Epithelial cell of esophagus (primary cell): ENCODE measurements at regions not wholly inside any gene's neighbourhood (a gene's known extent, or its start where the extent isn't known, plus 50 kb on each side); places are given as distances from the start of the nearest gene placed in this dataset.
A peak's percentile ranks its signal among the peaks of the same experiment; 100 is the strongest.

Experiments used
- DNase-seq: peaks from one replicate; pipeline ENCODE4 v3.0.0; 2010; ENCODE audit warnings: low read depth
- H3K4me3 ChIP-seq: 2 replicates; pipeline ENCODE4 v1.5.1; 2011; ENCODE audit warnings: mild to moderate bottlenecking, low read length, control low read depth
- TF ChIP-seq, protein P1 (sequence below): IDR thresholded peaks from 2 replicates; pipeline ENCODE4 v1.5.1; 2011; ENCODE audit warnings: low read depth, mild to moderate bottlenecking, low read length, control low read depth, inconsistent platforms; ENCODE audit not compliant: insufficient read depth; ENCODE audit errors: missing control alignments

DNA sequence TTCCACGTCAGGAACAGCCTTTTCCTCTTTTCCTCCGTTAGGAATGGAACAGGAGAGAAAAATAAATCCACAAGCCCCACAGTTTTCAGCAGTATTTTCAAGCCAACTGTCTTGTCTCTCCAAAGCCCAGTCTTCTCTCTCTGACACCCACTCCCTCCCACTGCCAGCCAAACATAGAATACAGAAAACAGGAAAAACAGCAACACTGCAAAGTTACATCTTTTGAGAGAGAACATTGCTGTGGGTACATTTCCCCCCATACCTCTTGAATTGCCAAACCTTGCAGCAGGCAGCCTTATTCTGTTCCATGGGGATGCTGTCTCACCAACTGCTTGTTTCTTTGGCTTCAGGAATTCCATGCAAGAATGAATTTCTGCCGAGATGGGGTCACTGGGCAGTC lies 355.7 kb upstream of the UMPS start:
- no peak overlapping the region for H3K4me3 ChIP-seq
- no peak for DNase-seq
- TF ChIP-seq, protein P1, sequence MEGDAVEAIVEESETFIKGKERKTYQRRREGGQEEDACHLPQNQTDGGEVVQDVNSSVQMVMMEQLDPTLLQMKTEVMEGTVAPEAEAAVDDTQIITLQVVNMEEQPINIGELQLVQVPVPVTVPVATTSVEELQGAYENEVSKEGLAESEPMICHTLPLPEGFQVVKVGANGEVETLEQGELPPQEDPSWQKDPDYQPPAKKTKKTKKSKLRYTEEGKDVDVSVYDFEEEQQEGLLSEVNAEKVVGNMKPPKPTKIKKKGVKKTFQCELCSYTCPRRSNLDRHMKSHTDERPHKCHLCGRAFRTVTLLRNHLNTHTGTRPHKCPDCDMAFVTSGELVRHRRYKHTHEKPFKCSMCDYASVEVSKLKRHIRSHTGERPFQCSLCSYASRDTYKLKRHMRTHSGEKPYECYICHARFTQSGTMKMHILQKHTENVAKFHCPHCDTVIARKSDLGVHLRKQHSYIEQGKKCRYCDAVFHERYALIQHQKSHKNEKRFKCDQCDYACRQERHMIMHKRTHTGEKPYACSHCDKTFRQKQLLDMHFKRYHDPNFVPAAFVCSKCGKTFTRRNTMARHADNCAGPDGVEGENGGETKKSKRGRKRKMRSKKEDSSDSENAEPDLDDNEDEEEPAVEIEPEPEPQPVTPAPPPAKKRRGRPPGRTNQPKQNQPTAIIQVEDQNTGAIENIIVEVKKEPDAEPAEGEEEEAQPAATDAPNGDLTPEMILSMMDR: no peak

DNA sequence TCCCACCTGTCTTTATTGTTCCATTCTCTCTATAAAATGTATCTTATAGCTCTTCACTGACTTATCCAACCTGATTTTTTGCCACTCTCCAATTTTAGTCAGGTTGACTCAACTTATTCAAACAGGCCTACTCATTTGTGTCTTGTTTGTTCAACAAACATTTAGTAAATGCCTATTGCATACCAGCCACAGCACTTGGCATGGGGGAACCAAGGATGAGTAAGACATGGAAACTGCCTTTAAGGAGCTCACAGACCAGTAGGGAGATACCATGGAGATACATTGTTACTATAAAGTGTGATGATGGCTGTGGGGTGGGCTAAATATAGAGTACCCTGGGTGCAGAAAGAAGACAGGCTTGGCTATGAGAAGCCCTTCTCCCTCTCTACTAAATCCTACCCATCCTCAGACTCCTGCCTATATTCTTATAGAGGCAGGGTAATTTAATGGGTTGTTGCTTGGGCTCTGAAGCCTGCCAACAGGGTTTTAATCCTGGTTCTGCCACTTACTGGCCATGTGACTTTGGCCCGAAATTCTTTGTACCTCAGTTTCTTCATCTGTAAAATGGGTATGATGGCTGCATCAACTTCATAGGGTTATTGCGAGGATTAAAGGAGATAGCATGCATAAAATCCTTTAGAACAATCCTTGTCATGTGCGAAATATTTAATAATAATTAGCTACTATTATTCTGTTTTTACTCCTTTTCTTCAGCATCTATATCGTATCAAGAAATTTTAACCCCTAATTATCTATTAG lies 348.5 kb upstream of the UMPS start:
- H3K4me3 ChIP-seq: no peak overlapping the region
- peak; percentile 90 for DNase-seq
- TF ChIP-seq, protein P1: no peak

DNA sequence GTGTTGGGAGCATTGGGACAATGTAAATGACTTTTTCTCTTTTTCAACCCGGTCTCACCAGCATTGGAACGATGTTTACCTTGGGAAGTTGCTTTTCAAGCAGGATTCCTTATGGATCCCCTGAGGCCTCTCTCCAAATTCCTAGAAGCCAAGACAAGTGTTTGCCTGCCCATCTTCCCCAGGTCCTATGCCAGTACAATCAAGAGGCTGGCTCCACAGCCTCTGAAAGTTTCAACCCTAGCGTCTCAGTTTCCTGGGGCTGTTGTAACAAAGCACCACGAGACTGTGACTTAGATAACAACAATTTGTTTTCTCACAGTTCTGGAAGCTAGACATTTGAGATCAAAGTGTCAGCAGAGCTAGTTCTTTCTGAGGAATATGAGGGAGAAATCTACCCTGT lies 347.2 kb upstream of the UMPS start:
- TF ChIP-seq, protein P1: no peak
- no peak overlapping the region for H3K4me3 ChIP-seq
- peak; percentile 95 for DNase-seq

DNA sequence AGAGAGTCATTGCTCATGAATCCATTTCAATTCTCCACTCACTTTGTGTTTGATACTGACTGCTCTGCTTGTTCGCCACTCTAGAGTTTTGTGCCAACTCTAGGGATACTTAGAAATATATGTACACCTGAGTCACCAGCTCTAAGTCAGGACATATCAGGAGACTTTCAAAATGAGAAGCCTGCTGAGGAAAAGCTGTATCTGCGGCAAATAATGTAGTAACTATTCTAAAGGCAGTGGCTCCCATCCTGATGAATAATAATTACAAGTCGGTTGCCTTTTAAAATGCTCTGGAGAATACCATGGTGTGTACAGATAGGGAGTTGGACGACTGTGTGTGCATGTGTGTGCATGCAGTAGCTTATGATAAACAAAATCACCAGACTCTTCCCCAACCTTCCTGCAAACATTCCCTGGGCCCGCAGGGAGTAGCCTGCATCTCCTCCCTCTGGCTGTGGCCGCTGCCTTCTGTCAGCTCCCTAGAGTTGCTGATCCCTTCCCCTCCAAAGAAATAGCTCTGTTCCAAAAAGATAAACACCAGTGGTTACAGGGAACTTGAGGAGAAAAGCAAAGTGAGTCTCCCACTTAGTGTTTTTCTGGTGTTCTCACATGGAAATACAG lies 346.3 kb upstream of the UMPS start:
- no peak overlapping the region for H3K4me3 ChIP-seq
- TF ChIP-seq, protein P1: no peak
- DNase-seq: peak; percentile 67

DNA sequence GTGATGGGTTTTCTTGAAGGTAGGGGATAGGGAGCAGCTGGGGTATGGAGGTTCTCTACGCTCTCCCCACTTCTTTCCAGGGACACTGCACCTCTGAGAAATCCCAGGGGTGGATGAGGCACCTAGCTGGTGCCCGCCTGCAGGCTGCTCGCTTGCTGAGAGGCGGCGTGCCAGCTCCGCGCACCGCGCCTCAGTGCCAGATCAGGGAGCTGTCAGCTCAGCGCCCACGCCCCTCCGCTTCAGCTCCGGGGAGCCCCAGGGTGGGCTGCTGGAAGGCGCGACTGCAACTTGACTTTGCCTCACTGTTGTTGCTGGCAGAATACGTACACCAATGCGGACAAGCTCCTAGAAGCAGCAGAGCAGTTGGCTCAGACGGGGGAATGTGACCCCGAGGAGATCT lies 345.7 kb upstream of the UMPS start:
- H3K4me3 ChIP-seq: no peak overlapping the region
- DNase-seq: peak; percentile 62
- TF ChIP-seq, protein P1: peak; percentile 14

DNA sequence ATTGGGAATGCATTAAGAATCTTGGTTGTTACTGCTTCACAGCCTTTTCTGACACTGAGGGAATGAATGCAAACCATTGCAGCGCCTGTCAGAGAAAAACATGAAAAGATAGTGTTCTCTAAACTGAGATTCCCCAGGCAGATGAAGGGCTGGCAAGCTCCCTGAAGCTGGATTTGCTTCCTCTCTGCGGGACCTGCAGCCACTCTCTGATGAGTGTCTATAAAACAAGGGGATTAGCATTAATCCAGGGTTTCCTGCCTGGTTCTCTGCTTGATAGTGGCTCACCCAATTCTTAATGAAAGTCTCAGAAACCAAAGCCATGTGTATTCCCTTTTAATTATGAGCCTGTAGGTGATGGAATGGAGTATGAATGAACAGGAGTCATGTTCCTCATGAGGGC lies 344.3 kb upstream of the UMPS start:
- no peak for DNase-seq
- TF ChIP-seq, protein P1: no peak

DNA sequence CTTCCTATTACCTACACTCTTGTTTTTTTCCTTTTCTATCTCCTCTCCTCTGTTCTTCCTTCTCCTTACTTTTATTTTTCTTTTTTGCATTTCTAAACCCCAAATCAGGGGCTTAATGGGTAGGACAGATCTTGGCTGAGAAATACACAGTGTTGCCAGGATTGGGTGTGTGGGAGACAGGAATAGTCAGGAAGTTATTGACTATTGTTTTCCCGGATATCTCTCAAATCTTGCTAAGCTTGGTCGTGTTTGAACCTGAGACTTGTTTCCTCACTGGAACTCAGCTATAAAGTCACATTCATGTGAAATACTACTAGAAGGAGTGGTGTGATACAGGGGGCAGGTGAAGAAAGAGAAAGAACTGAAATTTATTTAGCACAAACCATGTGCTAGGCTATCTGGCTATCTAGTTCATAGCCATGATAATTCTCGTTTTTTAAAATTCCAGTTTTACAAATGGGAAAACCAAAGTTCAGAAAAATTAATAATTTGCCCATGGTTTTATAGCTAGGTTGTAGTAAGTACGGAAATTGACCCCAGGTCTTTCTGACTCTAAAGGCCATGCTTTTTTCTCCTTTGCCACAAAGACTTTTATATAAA lies 343.2 kb upstream of the UMPS start:
- no peak for DNase-seq
- TF ChIP-seq, protein P1: no peak
- no peak overlapping the region for H3K4me3 ChIP-seq

More for the DNA sequence above, 344.3 kb upstream of the UMPS start:
- no peak overlapping the region for H3K4me3 ChIP-seq
